ENCODE measurements at regions not wholly inside any gene's neighbourhood (a gene's known extent, or its start where the extent isn't known, plus 50 kb on each side); places are given as distances from the start of the nearest gene placed in this dataset.
"Not testable (repeated sequence)": the region's sequence is repeated elsewhere in the genome, so short reads cannot be mapped to it uniquely, and the experiment has no call there.

- DNase-seq: peak; percentile 8
These were observed 585.2 kb downstream of the ACTL7B start for GRCh38 chr9:108270561-108270960.

GRCh38 chr9:108270051-108270450 lies 585.7 kb downstream of the ACTL7B start:
- DNase-seq: peak; percentile 8

GRCh38 chr9:108269371-108269770 lies 586.4 kb downstream of the ACTL7B start:
- no peak for DNase-seq

- no peak for DNase-seq
These were observed 590.7 kb downstream of the ACTL7B start for GRCh38 chr9:108265065-108265464.

GRCh38 chr9:108264093-108264492 lies 591.7 kb downstream of the ACTL7B start:
- DNase-seq: no peak

- DNase-seq: no peak
These were observed 593.0 kb downstream of the ACTL7B start for GRCh38 chr9:108262836-108263235.

- DNase-seq: peak; percentile 20
These were observed 595.7 kb downstream of the ACTL7B start for GRCh38 chr9:108259917-108260675.

- no peak for DNase-seq
These were observed 597.1 kb downstream of the ACTL7B start for GRCh38 chr9:108258640-108259039.

GRCh38 chr9:108257382-108257781 lies 598.4 kb downstream of the ACTL7B start:
- DNase-seq: peak; percentile 46

- DNase-seq: no peak
These were observed 601.5 kb downstream of the ACTL7B start for GRCh38 chr9:108254236-108254635.

GRCh38 chr9:108247391-108247790 lies 608.4 kb downstream of the ACTL7B start:
- not testable (repeated sequence) for DNase-seq

GRCh38 chr9:108245901-108246300 lies 609.9 kb downstream of the ACTL7B start:
- no peak for DNase-seq

GRCh38 chr9:108245331-108245730 lies 610.5 kb downstream of the ACTL7B start:
- no peak for DNase-seq

GRCh38 chr9:108244686-108245085 lies 611.1 kb downstream of the ACTL7B start:
- DNase-seq: no peak

- peak; percentile 4 for DNase-seq
These were observed 614.3 kb downstream of the ACTL7B start for GRCh38 chr9:108241384-108242073.

- DNase-seq: no peak
These were observed 616.0 kb downstream of the ACTL7B start for GRCh38 chr9:108239696-108240321.

GRCh38 chr9:108235609-108236008 lies 620.2 kb downstream of the ACTL7B start:
- no peak for DNase-seq

GRCh38 chr9:108234811-108235210 lies 621.0 kb downstream of the ACTL7B start:
- DNase-seq: no peak

GRCh38 chr9:108225149-108225800 lies 630.5 kb downstream of the ACTL7B start:
- DNase-seq: no peak

- no peak for DNase-seq
These were observed 631.1 kb downstream of the ACTL7B start for GRCh38 chr9:108224716-108225115.

- no peak for DNase-seq
These were observed 636.1 kb downstream of the ACTL7B start for GRCh38 chr9:108219664-108220063.

- no peak for DNase-seq
These were observed 638.1 kb downstream of the ACTL7B start for GRCh38 chr9:108217431-108218349.

Measured in DMS53 (cell line).